Naive thymus-derived CD4-positive, alpha-beta T cell (primary cell): ENCODE measurements at regions not wholly inside any gene's neighbourhood (a gene's known extent, or its start where the extent isn't known, plus 50 kb on each side); places are given as distances from the start of the nearest gene placed in this dataset.

Experiments used
- ATAC-seq: fragments of 150-1000 bp; cut with Tn5 transposase; 2 replicates; pipeline ENCODE4 v1.10.0; 2021; ENCODE audit warnings: mild to moderate bottlenecking, moderate library complexity
- CTCF ChIA-PET: fragments of 350-600 bp; sonication (Branson Sonifier 250); formaldehyde crosslinking; loops from one replicate; lab custom pipeline; 2021; ENCODE audit warnings: antibody characterized with exemption; lab: Charles Lee
- POLR2A ChIA-PET: fragments of 350-600 bp; sonication (Branson Sonifier 250); formaldehyde crosslinking; loops from one replicate; lab custom pipeline; 2021; ENCODE audit warnings: antibody characterized with exemption, inconsistent platforms; lab: Charles Lee
- DNase-seq, 9 donors: peaks; one replicate each; pipeline versions ENCODE4 v3.0.0 to v3.0.0-alpha.2; 2020 to 2022; ENCODE audit warnings: mixed read lengths in 1 of 9
- H3K27ac ChIP-seq: one replicate; pipeline ENCODE4 v1.7.0; 2013; ENCODE audit warnings: mild to moderate bottlenecking, low read depth, low read length, moderate library complexity
- H3K27me3 ChIP-seq, 2 donors: one replicate each; pipeline ENCODE4 v1.7.0; 2013; ENCODE audit warnings: low read length in 2 of 2, mild to moderate bottlenecking in 2 of 2, moderate library complexity in 2 of 2; ENCODE audit not compliant: control insufficient read depth in 2 of 2, insufficient read depth in 2 of 2
- H3K36me3 ChIP-seq, 3 experiments: 1 replicate in 2 of 3; 2 replicates in 1 of 3; pipeline ENCODE4 v1.7.0; 2013; ENCODE audit warnings: low read length in 3 of 3, mild to moderate bottlenecking in 3 of 3, moderate library complexity in 1 of 3; ENCODE audit not compliant: insufficient read depth in 3 of 3, control insufficient read depth in 2 of 3
- H3K4me1 ChIP-seq, 2 donors: one replicate each; pipeline ENCODE4 v1.7.0; 2013; ENCODE audit warnings: low read length in 2 of 2, mild to moderate bottlenecking in 2 of 2, moderate library complexity in 1 of 2; ENCODE audit not compliant: control insufficient read depth in 2 of 2, insufficient read depth in 2 of 2
- H3K4me3 ChIP-seq: 2 replicates; pipeline ENCODE4 v1.7.0; 2013; ENCODE audit warnings: mild to moderate bottlenecking, low read length
- H3K9me3 ChIP-seq, 3 experiments: 1 replicate in 2 of 3; 2 replicates in 1 of 3; pipeline ENCODE4 v1.7.0; 2013; ENCODE audit warnings: low read length in 3 of 3; ENCODE audit not compliant: control insufficient read depth in 2 of 3
- H3K27ac Mint-ChIP-seq, 9 donors: one replicate each; pipeline ENCODE4 v1.8.0; 2020 to 2022; ENCODE audit warnings: mixed read lengths in 9 of 9, mild to moderate bottlenecking in 8 of 9, moderate library complexity in 5 of 9, inconsistent platforms in 2 of 9
- H3K27me3 Mint-ChIP-seq, 5 donors: one replicate each; pipeline ENCODE4 v1.8.0; 2021 to 2022; ENCODE audit warnings: mixed read lengths in 5 of 5, mild to moderate bottlenecking in 1 of 5
- H3K36me3 Mint-ChIP-seq, 5 donors: one replicate each; pipeline ENCODE4 v1.8.0; 2020 to 2022; ENCODE audit warnings: mixed read lengths in 5 of 5, mild to moderate bottlenecking in 3 of 5, inconsistent platforms in 1 of 5
- H3K4me1 Mint-ChIP-seq, 7 donors: one replicate each; pipeline ENCODE4 v1.8.0; 2020 to 2022; ENCODE audit warnings: mixed read lengths in 7 of 7, mild to moderate bottlenecking in 3 of 7, inconsistent platforms in 1 of 7
- H3K4me3 Mint-ChIP-seq, 10 donors: one replicate each; pipeline ENCODE4 v1.8.0; 2020 to 2022; ENCODE audit warnings: mild to moderate bottlenecking in 10 of 10, mixed read lengths in 10 of 10, moderate library complexity in 6 of 10, inconsistent platforms in 2 of 10
- H3K9me3 Mint-ChIP-seq, 11 donors: one replicate each; pipeline ENCODE4 v1.8.0; 2020 to 2022; ENCODE audit warnings: mixed read lengths in 11 of 11, mild to moderate bottlenecking in 4 of 11, inconsistent platforms in 1 of 11, moderate library complexity in 1 of 11
- intact Hi-C, 2 donors: fragments of 100-400 bp; cut with micrococcal nuclease; formaldehyde crosslinking; loops; one replicate each; pipeline ENCODE4 v1.15.1; 2023

DNA sequence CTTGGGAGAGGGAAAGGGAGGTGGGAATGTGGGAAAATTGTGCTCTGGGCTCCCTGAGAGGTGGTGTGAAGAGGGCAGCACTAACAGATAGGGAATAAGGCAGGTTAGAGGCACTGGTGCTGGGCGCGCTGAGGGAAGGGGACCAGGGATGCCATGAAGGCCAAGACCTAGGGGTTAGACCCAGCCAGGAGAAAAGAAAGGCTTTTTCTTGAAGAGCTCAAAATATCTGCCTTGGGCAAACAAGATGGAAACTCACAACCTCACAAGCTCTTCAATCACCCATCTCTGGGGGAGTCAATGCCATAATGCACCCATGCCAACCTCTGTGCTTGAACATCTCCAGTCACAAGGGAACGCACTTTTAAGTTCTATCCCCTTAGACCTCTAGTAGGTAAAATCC is 363.6 kb upstream of the CHD6 start:
- H3K9me3 ChIP-seq: no peaks in the 10 kb centered on the region
- POLR2A ChIA-PET: no interaction called here
- peaks cover 0 to 5% (median 0%) of the 10 kb centered on the region in 11 donors for H3K9me3 Mint-ChIP-seq
- peaks cover 0 to 7% (median 5%) of the 10 kb centered on the region in 5 donors for H3K27me3 Mint-ChIP-seq
- no peak overlapping the region for H3K4me3 ChIP-seq
- no peak overlapping the region for H3K27ac Mint-ChIP-seq
- DNase-seq: no peak
- no peaks in the 10 kb centered on the region for H3K36me3 ChIP-seq
- no peak for ATAC-seq
- H3K4me3 Mint-ChIP-seq: no peak overlapping the region
- H3K4me1 ChIP-seq: no peaks in the 10 kb centered on the region
- CTCF ChIA-PET: no interaction called here
- peaks cover 0 to 5% (median 0%) of the 10 kb centered on the region in 5 donors for H3K36me3 Mint-ChIP-seq
- H3K27ac ChIP-seq: no peak overlapping the region
- no peaks in the 10 kb centered on the region for H3K4me1 Mint-ChIP-seq
- no peaks in the 10 kb centered on the region for H3K27me3 ChIP-seq
- intact Hi-C loops: no loop called here

DNA sequence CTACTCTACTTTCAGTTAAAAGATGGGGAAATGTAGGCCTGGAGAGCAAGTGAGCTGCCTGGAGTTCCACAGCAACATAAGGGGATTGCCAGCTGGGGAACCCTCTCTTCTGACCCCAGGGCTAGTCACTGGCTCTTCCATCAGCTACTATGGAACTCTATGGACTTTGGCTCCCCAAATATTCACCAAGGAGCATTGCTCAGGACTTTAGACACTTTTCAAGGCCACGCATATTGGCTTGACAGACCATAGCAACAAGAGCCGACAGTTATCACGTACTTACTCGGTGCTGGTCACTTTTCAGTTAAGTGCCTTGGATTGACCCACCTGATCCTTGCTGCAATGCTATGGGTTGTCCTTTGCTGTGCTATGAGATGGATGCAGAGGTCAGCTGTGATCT is 360.7 kb upstream of the CHD6 start:
- ChIA-PET POLR2A (no interaction called here), CTCF (no interaction called here)
- intact Hi-C loops: no loop called here

GRCh38 chr20:41978246-41978790 is 360.1 kb upstream of the CHD6 start:
- no peaks in the 10 kb centered on the region for H3K4me1 ChIP-seq
- H3K4me3 ChIP-seq: no peak overlapping the region
- ChIA-PET POLR2A (no interaction called here), CTCF (no interaction called here)
- Mint-ChIP-seq H3K4me1 (no peaks in the 10 kb centered on the region), H3K27ac (no peak overlapping the region), H3K4me3 (no peak overlapping the region), H3K9me3 (no peaks in the 10 kb centered on the region), H3K27me3 (peaks cover 0 to 6% (median 0%) of the 10 kb centered on the region in 5 donors), H3K36me3 (no peaks in the 10 kb centered on the region)
- DNase-seq: no peak
- H3K27me3 ChIP-seq: no peaks in the 10 kb centered on the region
- intact Hi-C loops: no loop called here
- no peaks in the 10 kb centered on the region for H3K36me3 ChIP-seq
- ATAC-seq: no peak
- H3K9me3 ChIP-seq: no peaks in the 10 kb centered on the region
- H3K27ac ChIP-seq: no peak overlapping the region

More for the DNA sequence above, 360.7 kb upstream of the CHD6 start:
- no peaks in the 10 kb centered on the region for H3K36me3 Mint-ChIP-seq
- H3K4me1 ChIP-seq: no peaks in the 10 kb centered on the region
- DNase-seq (no peak), ATAC-seq (no peak)
- H3K9me3 Mint-ChIP-seq: no peaks in the 10 kb centered on the region
- no peaks in the 10 kb centered on the region for H3K4me1 Mint-ChIP-seq
- H3K27me3 Mint-ChIP-seq: peaks cover 0 to 5% (median 0%) of the 10 kb centered on the region in 5 donors
- H3K9me3 ChIP-seq: no peaks in the 10 kb centered on the region
- H3K27me3 ChIP-seq: no peaks in the 10 kb centered on the region
- no peak overlapping the region for H3K27ac Mint-ChIP-seq
- no peak overlapping the region for H3K4me3 Mint-ChIP-seq
- H3K27ac ChIP-seq: no peak overlapping the region
- H3K4me3 ChIP-seq: no peak overlapping the region
- H3K36me3 ChIP-seq: no peaks in the 10 kb centered on the region

GRCh38 chr20:41969656-41970055 is 351.5 kb upstream of the CHD6 start:
- H3K36me3 Mint-ChIP-seq: no peaks in the 10 kb centered on the region
- Histone ChIP-seq H3K36me3 (no peaks in the 10 kb centered on the region), H3K27ac (no peak overlapping the region), H3K4me3 (no peak overlapping the region), H3K27me3 (no peaks in the 10 kb centered on the region), H3K4me1 (no peaks in the 10 kb centered on the region), H3K9me3 (no peaks in the 10 kb centered on the region)
- intact Hi-C loops: no loop called here
- H3K27ac Mint-ChIP-seq: no peak overlapping the region
- ChIA-PET CTCF (no interaction called here), POLR2A (no interaction called here)
- H3K9me3 Mint-ChIP-seq: peaks cover 0 to 22% (median 2%) of the 10 kb centered on the region in 11 donors
- ATAC-seq (no peak), DNase-seq (no peak)
- H3K27me3 Mint-ChIP-seq: peaks cover 0 to 29% (median 25%) of the 10 kb centered on the region in 5 donors
- H3K4me3 Mint-ChIP-seq: no peak overlapping the region
- H3K4me1 Mint-ChIP-seq: no peaks in the 10 kb centered on the region

- no peak overlapping the region for H3K4me3 ChIP-seq
- H3K36me3 Mint-ChIP-seq: no peaks in the 10 kb centered on the region
- peaks cover 0 to 14% (median 9%) of the 10 kb centered on the region in 5 donors for H3K27me3 Mint-ChIP-seq
- H3K9me3 ChIP-seq: no peaks in the 10 kb centered on the region
- no peaks in the 10 kb centered on the region for H3K27me3 ChIP-seq
- ATAC-seq (no peak), DNase-seq (no peak)
- no peaks in the 10 kb centered on the region for H3K36me3 ChIP-seq
- ChIA-PET CTCF (no interaction called here), POLR2A (no interaction called here)
- no peak overlapping the region for H3K4me3 Mint-ChIP-seq
- H3K9me3 Mint-ChIP-seq: peaks cover 0 to 5% (median 2%) of the 10 kb centered on the region in 11 donors
- intact Hi-C loops: no loop called here
- no peak overlapping the region for H3K27ac Mint-ChIP-seq
- no peak overlapping the region for H3K27ac ChIP-seq
- H3K4me1 Mint-ChIP-seq: peaks cover 0 to 3% (median 0%) of the 10 kb centered on the region in 7 donors
- H3K4me1 ChIP-seq: no peaks in the 10 kb centered on the region
Observed at GRCh38 chr20:41960166-41960565, 342.0 kb upstream of the CHD6 start.

- POLR2A ChIA-PET: no interaction called here
- peaks cover 0 to 5% (median 0%) of the 10 kb centered on the region in 7 donors for H3K4me1 Mint-ChIP-seq
- H3K36me3 Mint-ChIP-seq: no peaks in the 10 kb centered on the region
- Histone ChIP-seq H3K4me3 (no peak overlapping the region), H3K4me1 (no peaks in the 10 kb centered on the region), H3K27me3 (no peaks in the 10 kb centered on the region), H3K27ac (no peak overlapping the region), H3K36me3 (no peaks in the 10 kb centered on the region), H3K9me3 (no peaks in the 10 kb centered on the region)
- no peak overlapping the region for H3K27ac Mint-ChIP-seq
- peaks cover 0 to 16% (median 2%) of the 10 kb centered on the region in 11 donors for H3K9me3 Mint-ChIP-seq
- H3K27me3 Mint-ChIP-seq: peaks cover 0 to 18% (median 13%) of the 10 kb centered on the region in 5 donors
- no peak overlapping the region for H3K4me3 Mint-ChIP-seq
- intact Hi-C loops: loop anchor here in 1 of 2 donors (5.0 kb wide), 1 partner anchor 1229 kb away; the partner anchor contains the start of gene PTPRT
- DNase-seq (no peak), ATAC-seq (no peak)
- CTCF ChIA-PET: no interaction called here
Observed at GRCh38 chr20:41958391-41958790, 340.2 kb upstream of the CHD6 start.
